BLaER1 (cell line): ENCODE measurements at regions not wholly inside any gene's neighbourhood (a gene's known extent, or its start where the extent isn't known, plus 50 kb on each side); places are given as distances from the start of the nearest gene placed in this dataset.
A peak's percentile ranks its signal among the peaks of the same experiment; 100 is the strongest.
"Not testable (repeated sequence)": the region's sequence is repeated elsewhere in the genome, so short reads cannot be mapped to it uniquely, and the experiment has no call there.

Experiments
- H3K27ac ChIP-seq: shearing (Covaris generic); formaldehyde crosslinking; 2 replicates; pipeline ENCODE4 v1.8.1; 2022
- H3K27me3 ChIP-seq: shearing (Covaris generic); formaldehyde crosslinking; 2 replicates; pipeline ENCODE4 v1.8.1; 2022
- H3K36me3 ChIP-seq: shearing (Covaris generic); formaldehyde crosslinking; 2 replicates; pipeline ENCODE4 v1.8.1; 2022
- H3K4me1 ChIP-seq: shearing (Covaris generic); formaldehyde crosslinking; 2 replicates; pipeline ENCODE4 v1.8.1; 2022
- H3K4me2 ChIP-seq: shearing (Covaris generic); formaldehyde crosslinking; 2 replicates; pipeline ENCODE4 v1.8.1; 2022
- H3K4me3 ChIP-seq: shearing (Covaris generic); formaldehyde crosslinking; 2 replicates; pipeline ENCODE4 v1.8.1; 2022
- H3K9ac ChIP-seq: shearing (Covaris generic); formaldehyde crosslinking; 2 replicates; pipeline ENCODE4 v1.8.1; 2022
- H3K9me3 ChIP-seq: shearing (Covaris generic); formaldehyde crosslinking; 2 replicates; pipeline ENCODE4 v1.8.1; 2022
- H4K20me1 ChIP-seq: shearing (Covaris generic); formaldehyde crosslinking; 2 replicates; pipeline ENCODE4 v1.8.1; 2022
- Cebpa-rat ChIP-seq: shearing (Covaris generic); IDR thresholded peaks from 2 replicates; pipeline ENCODE4 v1.8.1; 2022

GRCh38 chr5:56734091-56734694 lies 81.2 kb upstream of the MAP3K1 start:
- Histone ChIP-seq H3K4me2 (peak overlapping the region; percentile 86), H3K27ac (peak overlapping the region; percentile 97), H3K9ac (peak overlapping the region; percentile 85), H3K27me3 (no peaks in the 10 kb centered on the region), H3K4me3 (0 out of 2 replicates have a peak overlapping the region, but pooled peaks have one; percentile 16), H3K4me1 (peaks cover 83% of the 10 kb centered on the region), H3K36me3 (no peaks in the 10 kb centered on the region), H4K20me1 (no peaks in the 10 kb centered on the region), H3K9me3 (peaks cover 19% of the 10 kb centered on the region; the same call in 1 of the 2 replicates)
- TF ChIP-seq Cebpa-rat, result no peak

DNA sequence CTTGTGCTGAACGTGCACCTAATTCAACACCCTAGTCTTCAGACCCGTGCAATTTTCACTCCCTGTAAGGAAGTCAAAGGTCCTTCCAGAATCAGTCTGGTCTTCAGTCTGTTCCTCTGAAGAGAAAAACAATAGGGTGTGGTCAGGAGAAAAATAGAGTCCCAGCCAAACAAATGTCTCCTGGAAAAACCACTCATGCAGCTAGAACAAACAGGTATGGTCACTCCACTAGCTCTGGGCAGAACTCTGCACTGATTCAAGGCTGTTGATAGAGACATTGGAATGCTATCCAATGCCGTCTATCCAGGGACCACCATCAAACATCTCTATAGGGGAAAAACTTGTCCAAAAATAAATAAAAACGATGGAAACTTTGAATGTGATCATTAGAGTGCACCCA lies 81.8 kb upstream of the MAP3K1 start:
- Histone ChIP-seq H3K4me3 (0 out of 2 replicates have a peak overlapping the region, but pooled peaks have one; percentile 16), H3K27me3 (no peaks in the 10 kb centered on the region), H3K4me1 (peaks cover 83% of the 10 kb centered on the region), H4K20me1 (no peaks in the 10 kb centered on the region), H3K36me3 (no peaks in the 10 kb centered on the region), H3K9ac (peak overlapping the region; percentile 85), H3K9me3 (peaks cover 12% of the 10 kb centered on the region; the same call in 1 of the 2 replicates), H3K27ac (peak overlapping the region; percentile 97), H3K4me2 (peak overlapping the region; percentile 86)
- no peak for TF ChIP-seq Cebpa-rat

DNA sequence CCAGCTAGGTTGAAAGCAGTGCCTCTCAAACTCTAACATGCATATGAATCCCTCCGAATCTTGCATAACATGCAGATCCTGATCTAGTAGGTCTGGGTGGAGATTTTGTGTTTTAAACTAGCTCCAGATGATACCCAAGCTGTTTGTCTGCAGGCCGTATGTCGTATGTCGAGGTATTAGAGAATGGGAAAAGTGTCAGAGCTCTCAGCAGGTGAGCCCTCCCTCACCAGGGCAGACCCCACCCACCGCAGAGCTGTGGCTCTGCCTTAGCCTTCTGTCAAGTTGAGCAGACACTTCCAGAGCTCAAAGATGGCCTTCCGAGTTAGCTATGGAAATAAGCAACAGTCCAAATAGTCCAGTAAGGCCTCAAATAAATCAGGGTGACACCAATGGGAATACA lies 83.2 kb upstream of the MAP3K1 start:
- Histone ChIP-seq H3K4me3 (no peak overlapping the region), H3K27me3 (no peaks in the 10 kb centered on the region), H3K36me3 (no peaks in the 10 kb centered on the region), H3K4me2 (peak overlapping the region; percentile 86), H3K27ac (peak overlapping the region; percentile 97), H3K9ac (no peak overlapping the region), H4K20me1 (no peaks in the 10 kb centered on the region), H3K4me1 (peaks cover 70% of the 10 kb centered on the region), H3K9me3 (peaks cover 16% of the 10 kb centered on the region; the same call in 1 of the 2 replicates)
- TF ChIP-seq Cebpa-rat, result no peak

- H3K4me3 ChIP-seq, H3K9ac ChIP-seq, H4K20me1 ChIP-seq, H3K36me3 ChIP-seq, H3K27ac ChIP-seq, H3K4me2 ChIP-seq, H3K27me3 ChIP-seq: not testable (repeated sequence)
- Histone ChIP-seq H3K4me1 (peaks cover 63% of the 10 kb centered on the region), H3K9me3 (peaks cover 16% of the 10 kb centered on the region; the same call in 1 of the 2 replicates)
Observed at GRCh38 chr5:56731473-56731872, 83.9 kb upstream of the MAP3K1 start.

- no peaks in the 10 kb centered on the region for H4K20me1 ChIP-seq
- peak overlapping the region; percentile 62 for H3K27ac ChIP-seq
- no peak overlapping the region for H3K9ac ChIP-seq
- H3K36me3 ChIP-seq, result no peaks in the 10 kb centered on the region
- peak overlapping the region; percentile 50 for H3K4me2 ChIP-seq
- no peaks in the 10 kb centered on the region for H3K27me3 ChIP-seq
- TF ChIP-seq Cebpa-rat, result no peak
- H3K4me3 ChIP-seq, result no peak overlapping the region
- H3K4me1 ChIP-seq, result peaks cover 43% of the 10 kb centered on the region
- H3K9me3 ChIP-seq, result peaks cover 20% of the 10 kb centered on the region; the same call in 1 of the 2 replicates
Observed at GRCh38 chr5:56729488-56729887, 85.9 kb upstream of the MAP3K1 start.

DNA sequence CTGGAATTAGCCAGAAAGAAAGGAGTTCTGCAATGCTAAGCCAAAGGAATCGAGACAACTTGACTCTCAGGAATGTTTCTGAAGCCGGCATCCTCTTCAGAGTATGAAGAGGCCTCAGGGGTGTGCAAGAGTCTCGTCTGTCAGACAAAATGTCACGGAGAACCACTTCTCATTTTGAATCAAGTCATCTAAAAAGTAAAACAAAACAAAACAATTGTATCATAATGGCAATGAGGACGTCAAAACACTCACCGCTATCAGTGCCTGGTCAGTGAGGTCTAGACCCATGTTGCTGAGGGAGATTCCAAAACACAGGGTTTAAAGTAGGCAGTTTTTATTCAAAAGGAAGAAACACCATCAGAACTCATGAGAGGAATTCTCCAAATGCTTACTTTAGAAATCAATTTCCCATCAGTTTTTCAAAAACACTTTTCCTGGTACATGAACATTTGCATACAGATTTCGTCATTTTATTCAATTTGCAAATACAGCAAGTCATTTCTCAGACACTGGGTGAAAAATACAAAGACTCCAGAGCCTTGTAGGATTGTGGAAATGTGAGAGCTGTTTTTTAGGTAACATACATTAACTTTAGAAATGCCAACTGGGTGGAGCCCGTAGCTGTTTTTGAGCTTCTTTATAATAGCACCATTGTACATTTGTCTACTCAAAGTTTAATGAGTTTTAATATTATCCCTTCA lies 89.5 kb upstream of the MAP3K1 start:
- no peak overlapping the region for H3K27ac ChIP-seq
- H3K4me2 ChIP-seq, result no peak overlapping the region
- H3K9me3 ChIP-seq, result peaks cover 20% of the 10 kb centered on the region
- H4K20me1 ChIP-seq, result no peaks in the 10 kb centered on the region
- no peak overlapping the region for H3K9ac ChIP-seq
- no peak for TF ChIP-seq Cebpa-rat
- no peaks in the 10 kb centered on the region for H3K27me3 ChIP-seq
- no peak overlapping the region for H3K4me3 ChIP-seq
- H3K36me3 ChIP-seq, result no peaks in the 10 kb centered on the region
- H3K4me1 ChIP-seq, result peaks cover 18% of the 10 kb centered on the region

DNA sequence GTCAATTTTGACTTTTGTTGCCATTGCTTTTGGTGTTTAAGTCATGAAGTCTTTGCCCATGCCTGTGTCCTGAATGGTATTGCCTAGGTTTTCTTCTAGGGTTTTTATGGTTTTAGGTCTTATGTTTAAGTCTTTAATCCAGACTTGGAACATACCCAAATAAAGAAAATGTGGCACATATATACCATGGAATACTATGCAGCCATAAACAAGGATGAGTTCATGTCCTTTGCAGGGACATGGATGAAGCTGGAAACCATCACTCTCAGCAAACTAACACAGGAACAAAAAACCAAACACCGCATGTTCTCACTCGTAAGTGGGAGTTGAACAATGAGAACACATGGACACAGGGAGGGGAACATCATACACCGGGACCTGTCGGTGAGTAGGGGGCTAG lies 90.5 kb upstream of the MAP3K1 start:
- not testable (repeated sequence) for H3K4me2 ChIP-seq, H4K20me1 ChIP-seq, H3K36me3 ChIP-seq, H3K27me3 ChIP-seq, H3K4me3 ChIP-seq, H3K9ac ChIP-seq, H3K27ac ChIP-seq
- peaks cover 13% of the 10 kb centered on the region for H3K9me3 ChIP-seq
- H3K4me1 ChIP-seq, result peaks cover 13% of the 10 kb centered on the region

DNA sequence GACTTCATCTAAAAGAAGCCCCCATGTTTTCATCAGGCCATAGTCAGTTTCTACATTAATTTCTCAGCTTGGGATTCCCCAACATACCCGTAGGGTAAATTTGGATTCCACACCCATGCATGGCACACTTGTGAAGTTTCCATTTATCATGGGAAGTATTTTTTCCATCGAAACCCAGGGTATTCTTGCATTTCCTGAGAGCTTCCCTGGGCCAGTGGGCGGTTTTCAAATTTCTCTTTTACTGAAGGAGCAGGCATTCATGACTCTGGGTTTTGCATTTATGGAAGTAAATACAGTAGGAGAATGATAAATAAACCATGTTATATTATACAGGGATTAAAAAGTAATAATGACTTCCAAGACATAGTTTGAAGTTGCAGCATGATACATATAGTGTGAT lies 93.0 kb upstream of the MAP3K1 start:
- H3K4me3 ChIP-seq, result no peak overlapping the region
- H3K4me1 ChIP-seq, result no peaks in the 10 kb centered on the region
- H3K9ac ChIP-seq, result no peak overlapping the region
- no peak for TF ChIP-seq Cebpa-rat
- H3K9me3 ChIP-seq, result peaks cover 9% of the 10 kb centered on the region
- H3K4me2 ChIP-seq, result no peak overlapping the region
- no peaks in the 10 kb centered on the region for H3K36me3 ChIP-seq
- H4K20me1 ChIP-seq, result no peaks in the 10 kb centered on the region
- H3K27me3 ChIP-seq, result no peaks in the 10 kb centered on the region
- no peak overlapping the region for H3K27ac ChIP-seq

DNA sequence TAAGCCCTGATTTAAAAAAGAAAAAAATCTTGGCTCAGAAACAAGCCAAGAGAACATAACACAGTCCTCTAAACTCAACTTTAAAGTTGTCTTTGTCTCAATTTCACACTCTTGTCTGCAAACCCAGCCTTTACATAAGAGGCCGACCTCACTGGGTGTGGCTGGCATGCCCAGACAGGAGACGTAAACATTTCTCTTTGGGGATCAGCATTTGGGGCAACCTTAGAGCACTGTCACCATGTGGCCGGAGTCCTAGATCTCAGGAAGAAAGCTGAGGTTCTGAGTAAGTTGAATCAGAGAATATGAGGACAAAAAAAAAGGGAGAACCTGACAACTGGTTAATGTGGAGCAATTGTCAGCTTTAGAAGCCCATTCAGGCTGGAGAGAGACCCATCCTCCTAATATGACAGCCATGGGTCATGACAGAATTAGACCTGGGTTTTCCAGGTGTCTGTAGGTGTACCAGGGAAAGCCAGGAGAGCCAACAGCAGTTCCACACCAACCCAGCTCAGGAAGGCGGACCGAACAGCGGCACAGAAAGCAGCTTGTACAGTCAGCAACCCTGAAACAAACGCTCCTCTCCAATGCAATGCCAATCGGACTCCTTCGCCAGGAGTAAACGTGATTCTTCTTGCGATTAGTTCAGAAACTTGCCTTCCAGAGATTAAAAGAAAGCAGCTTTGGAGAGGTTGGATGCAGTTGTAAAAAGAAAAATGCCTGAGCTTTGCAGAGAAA lies 97.9 kb upstream of the MAP3K1 start:
- H3K36me3 ChIP-seq, result no peaks in the 10 kb centered on the region
- no peaks in the 10 kb centered on the region for H4K20me1 ChIP-seq
- TF ChIP-seq Cebpa-rat, result no peak
- H3K4me1 ChIP-seq, result no peaks in the 10 kb centered on the region
- no peak overlapping the region for H3K4me2 ChIP-seq
- H3K27ac ChIP-seq, result no peak overlapping the region
- peaks cover 14% of the 10 kb centered on the region for H3K9me3 ChIP-seq
- no peak overlapping the region for H3K9ac ChIP-seq
- no peak overlapping the region for H3K4me3 ChIP-seq
- H3K27me3 ChIP-seq, result no peaks in the 10 kb centered on the region

DNA sequence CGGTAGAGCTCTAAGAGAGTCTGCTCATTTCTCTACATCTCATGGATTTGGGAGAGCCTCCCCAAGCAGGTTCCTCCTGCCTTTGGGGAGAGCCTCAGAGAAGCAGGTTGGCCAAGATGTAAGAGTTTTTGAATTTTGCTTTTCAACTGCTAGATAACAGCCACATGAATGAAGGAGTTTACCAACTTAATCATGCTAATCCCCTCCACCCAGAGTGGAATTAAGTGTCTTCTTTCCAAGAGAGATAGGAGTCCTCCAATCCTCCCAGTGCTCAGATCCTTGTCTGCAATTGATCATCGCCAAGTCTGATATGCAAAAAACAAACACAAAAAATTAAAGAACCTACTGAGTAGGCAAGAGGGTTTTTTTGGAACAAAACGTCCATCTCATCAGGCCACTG lies 99.4 kb upstream of the MAP3K1 start:
- H3K27me3 ChIP-seq, result no peaks in the 10 kb centered on the region
- H3K9ac ChIP-seq, result no peak overlapping the region
- no peak overlapping the region for H3K4me3 ChIP-seq
- H3K36me3 ChIP-seq, result no peaks in the 10 kb centered on the region
- H4K20me1 ChIP-seq, result no peaks in the 10 kb centered on the region
- no peaks in the 10 kb centered on the region for H3K4me1 ChIP-seq
- peaks cover 18% of the 10 kb centered on the region for H3K9me3 ChIP-seq
- no peak for TF ChIP-seq Cebpa-rat
- H3K27ac ChIP-seq, result no peak overlapping the region
- no peak overlapping the region for H3K4me2 ChIP-seq
